Keratinocyte (primary cell): ENCODE measurements at regions not wholly inside any gene's neighbourhood (a gene's known extent, or its start where the extent isn't known, plus 50 kb on each side); places are given as distances from the start of the nearest gene placed in this dataset.

Experiments
- DNase-seq: peaks from one replicate; pipeline ENCODE4 v3.0.0-alpha.2; 2011; ENCODE audit warnings: low read depth, missing footprints, low spot score
- FAIRE-seq: peaks from 2 replicates; lab custom pipeline; 2011; peaks lifted over from hg19 to GRCh38; lab: Jason Lieb, UNC
- H2AFZ ChIP-seq: 2 replicates; pipeline ENCODE4 v1.6.0; 2012; ENCODE audit warnings: low read length, control low read depth, inconsistent platforms; ENCODE audit not compliant: control insufficient read depth
- H3K27ac ChIP-seq: 2 replicates; pipeline ENCODE4 v1.5.1; 2011; ENCODE audit warnings: low read length; ENCODE audit not compliant: control insufficient read depth, insufficient read depth
- H3K27me3 ChIP-seq: 3 replicates; pipeline ENCODE4 v1.6.0; 2011; ENCODE audit warnings: low read length; ENCODE audit not compliant: control insufficient read depth, insufficient read depth; ENCODE audit errors: extremely low read depth
- H3K36me3 ChIP-seq, 2 experiments: 2 replicates in 1 of 2; 3 replicates in 1 of 2; pipeline ENCODE4 v1.5.1; 2011; ENCODE audit warnings: low read length in 2 of 2, mild to moderate bottlenecking in 1 of 2; ENCODE audit not compliant: control insufficient read depth in 2 of 2, insufficient read depth in 2 of 2; ENCODE audit errors: extremely low read depth in 1 of 2
- H3K4me1 ChIP-seq: 3 replicates; pipeline ENCODE4 v1.5.1; 2011; ENCODE audit warnings: low read length; ENCODE audit not compliant: control insufficient read depth, insufficient read depth; ENCODE audit errors: extremely low read depth
- H3K4me2 ChIP-seq: 3 replicates; pipeline ENCODE4 v1.6.0; 2011; ENCODE audit warnings: low read depth, low read length; ENCODE audit not compliant: control insufficient read depth, insufficient read depth; ENCODE audit errors: extremely low read depth
- H3K4me3 ChIP-seq, 3 experiments: fragments of 200-600 bp in 1 of 3; sonication (generic) in 1 of 3; 2 replicates in 2 of 3; 3 replicates in 1 of 3; pipeline ENCODE4 v1.5.1; 2011 to 2016; ENCODE audit warnings: low read length in 3 of 3, mild to moderate bottlenecking in 3 of 3, control low read depth in 2 of 3, inconsistent platforms in 1 of 3, low read depth in 1 of 3, mixed read lengths in 1 of 3, mixed run types in 1 of 3, moderate library complexity in 1 of 3; ENCODE audit not compliant: control insufficient read depth in 2 of 3, insufficient read depth in 2 of 3; ENCODE audit errors: extremely low read depth in 1 of 3
- H3K79me2 ChIP-seq: 2 replicates; pipeline ENCODE4 v1.6.0; 2012; ENCODE audit warnings: low read length; ENCODE audit not compliant: control insufficient read depth, insufficient read depth
- H3K9ac ChIP-seq: 3 replicates; pipeline ENCODE4 v1.6.0; 2011; ENCODE audit warnings: low read length; ENCODE audit not compliant: control insufficient read depth, insufficient read depth; ENCODE audit errors: extremely low read depth
- H3K9me1 ChIP-seq: 3 replicates; pipeline ENCODE4 v1.6.0; 2011; ENCODE audit warnings: low read length; ENCODE audit not compliant: control insufficient read depth, insufficient read depth; ENCODE audit errors: extremely low read depth
- H3K9me3 ChIP-seq: 2 replicates; pipeline ENCODE4 v1.5.1; 2012; ENCODE audit warnings: low read depth, low read length; ENCODE audit not compliant: control insufficient read depth
- H4K20me1 ChIP-seq: 3 replicates; pipeline ENCODE4 v1.6.0; 2011; ENCODE audit warnings: low read length; ENCODE audit not compliant: control insufficient read depth, insufficient read depth; ENCODE audit errors: extremely low read depth
- CTCF ChIP-seq, 3 experiments: IDR thresholded peaks in 1 of 3; conservative IDR thresholded peaks in 1 of 3; optimal IDR thresholded peaks in 1 of 3; 2 replicates in 2 of 3; 3 replicates in 1 of 3; pipeline versions ENCODE3 to v1.5.1; 2011; ENCODE audit warnings: low read length in 3 of 3, mild to moderate bottlenecking in 3 of 3, moderate library complexity in 2 of 3, control low read depth in 1 of 3, inconsistent platforms in 1 of 3; ENCODE audit not compliant: insufficient read depth in 2 of 3; ENCODE audit errors: extremely low read depth in 1 of 3
- EZH2 ChIP-seq: IDR thresholded peaks from one replicate; pipeline ENCODE4 v1.6.1; 2012; ENCODE audit warnings: inconsistent platforms, mild to moderate bottlenecking, low read length, moderate library complexity
- dilution Hi-C: fragments of 300-500 bp; cut with MboI; formaldehyde crosslinking; loops from one replicate; pipeline ENCODE4 v1.7.0; 2020; ENCODE audit warnings: low sequenced_read_pairs; ENCODE audit not compliant: extremely low pct_ligation_motif_present

GRCh38 chr4:134375775-134376174 is 174.2 kb upstream of the PABPC4L start:
- FAIRE-seq (no peak), DNase-seq (no peak)
- dilution Hi-C loops, result no loop called here
- Histone ChIP-seq H3K9me1 (no peaks in the 10 kb centered on the region), H3K79me2 (no peaks in the 10 kb centered on the region), H2AFZ (no peak overlapping the region), H3K4me2 (no peak overlapping the region), H3K4me3 (no peak overlapping the region), H3K27ac (no peak overlapping the region), H3K4me1 (no peaks in the 10 kb centered on the region), H3K36me3 (no peaks in the 10 kb centered on the region), H3K9ac (no peak overlapping the region), H3K9me3 (no peaks in the 10 kb centered on the region), H4K20me1 (no peaks in the 10 kb centered on the region), H3K27me3 (no peaks in the 10 kb centered on the region)
- TF ChIP-seq CTCF (optimal IDR thresholded peaks at IDR 0.05 in 1 of 3, IDR thresholded peaks at IDR 0.05 in 1 of 3, conservative IDR thresholded peaks at IDR 0.05 in 1 of 3; ENCODE audit: extremely low read depth in 1 of 3, insufficient read depth in 2 of 3, low read length in 3 of 3), result no peak
- no peak for TF ChIP-seq EZH2

GRCh38 chr4:134365852-134366251 is 164.3 kb upstream of the PABPC4L start:
- FAIRE-seq (no peak), DNase-seq (no peak)

More at GRCh38 chr4:134365852-134366251, 164.3 kb upstream of the PABPC4L start:
- TF ChIP-seq EZH2 (no peak), CTCF (optimal IDR thresholded peaks at IDR 0.05 in 1 of 3, IDR thresholded peaks at IDR 0.05 in 1 of 3, conservative IDR thresholded peaks at IDR 0.05 in 1 of 3; ENCODE audit: extremely low read depth in 1 of 3, insufficient read depth in 2 of 3, low read length in 3 of 3) (no peak)
- H3K9me1 ChIP-seq, result no peaks in the 10 kb centered on the region
- H3K4me1 ChIP-seq, result no peaks in the 10 kb centered on the region
- dilution Hi-C loops, result no loop called here
- H3K9me3 ChIP-seq, result no peaks in the 10 kb centered on the region
- H3K9ac ChIP-seq, result no peak overlapping the region
- no peak overlapping the region for H2AFZ ChIP-seq
- H3K79me2 ChIP-seq, result no peaks in the 10 kb centered on the region
- H3K27me3 ChIP-seq, result no peaks in the 10 kb centered on the region
- no peak overlapping the region for H3K27ac ChIP-seq
- H3K36me3 ChIP-seq, result no peaks in the 10 kb centered on the region
- H4K20me1 ChIP-seq, result no peaks in the 10 kb centered on the region
- H3K4me2 ChIP-seq, result no peak overlapping the region
- H3K4me3 ChIP-seq, result no peak overlapping the region
